Smooth muscle cell (in vitro differentiated cells): ENCODE measurements at regions not wholly inside any gene's neighbourhood (a gene's known extent, or its start where the extent isn't known, plus 50 kb on each side); places are given as distances from the start of the nearest gene placed in this dataset.

Experiments
- DNase-seq: peaks from one replicate; lab custom pipeline; 2025; ENCODE audit not compliant: unreplicated experiment; lab: John Stamatoyannopoulos, UW
- H2AFZ ChIP-seq: fragments of 200-600 bp; sonication (generic); 2 replicates; pipeline ENCODE4 v1.6.0; 2016; ENCODE audit warnings: antibody characterized with exemption, low read depth, mild to moderate bottlenecking
- H3F3A ChIP-seq: fragments of 200-600 bp; sonication (generic); 2 replicates; pipeline ENCODE4 v1.6.0; 2017; ENCODE audit warnings: antibody characterized with exemption, low read depth
- H3K27ac ChIP-seq: fragments of 200-600 bp; sonication (generic); 2 replicates; pipeline ENCODE4 v1.5.1; 2016; ENCODE audit warnings: low read depth, mild to moderate bottlenecking
- H3K27me3 ChIP-seq: fragments of 200-600 bp; sonication (generic); 2 replicates; pipeline ENCODE4 v1.6.1; 2016; ENCODE audit warnings: low read depth, mild to moderate bottlenecking
- H3K36me3 ChIP-seq: fragments of 200-600 bp; sonication (generic); 2 replicates; pipeline ENCODE4 v1.5.1; 2016; ENCODE audit warnings: low read depth
- H3K4me1 ChIP-seq: fragments of 200-600 bp; sonication (generic); 2 replicates; pipeline ENCODE4 v1.5.1; 2016; ENCODE audit warnings: low read depth
- H3K4me2 ChIP-seq: fragments of 200-600 bp; sonication (generic); 2 replicates; pipeline ENCODE4 v1.6.0; 2016; ENCODE audit warnings: mild to moderate bottlenecking
- H3K4me3 ChIP-seq: fragments of 200-600 bp; sonication (generic); 2 replicates; pipeline ENCODE4 v1.5.1; 2016; ENCODE audit warnings: mild to moderate bottlenecking
- H3K79me2 ChIP-seq: fragments of 200-600 bp; sonication (generic); 2 replicates; pipeline ENCODE4 v1.6.0; 2016; ENCODE audit warnings: low read depth, mild to moderate bottlenecking
- H3K9ac ChIP-seq: fragments of 200-600 bp; sonication (generic); 2 replicates; pipeline ENCODE4 v1.6.0; 2016; ENCODE audit warnings: low read depth
- H3K9me3 ChIP-seq: fragments of 200-600 bp; sonication (generic); replicated peaks from 2 replicates; pipeline ENCODE4 v1.5.1; 2016; ENCODE audit warnings: low read depth
- H4K20me1 ChIP-seq: fragments of 200-600 bp; sonication (generic); 2 replicates; pipeline ENCODE4 v1.6.0; 2016; ENCODE audit warnings: low read depth
- WGBS: methylation state at CpG from one replicate; pipeline ENCODE4 v1.1.7; 2016; ENCODE audit warnings: low lambda C conversion rate; 5-methylcytosine and 5-hydroxymethylcytosine counted together
- TF ChIP-seq, protein P1 (sequence below): fragments of 200-600 bp; sonication (generic); IDR thresholded peaks from 2 replicates; pipeline ENCODE4 v1.5.1; 2017; ENCODE audit warnings: borderline replicate concordance, mild to moderate bottlenecking, antibody characterized with exemption; ENCODE audit not compliant: insufficient read depth, poor library complexity, severe bottlenecking

DNA sequence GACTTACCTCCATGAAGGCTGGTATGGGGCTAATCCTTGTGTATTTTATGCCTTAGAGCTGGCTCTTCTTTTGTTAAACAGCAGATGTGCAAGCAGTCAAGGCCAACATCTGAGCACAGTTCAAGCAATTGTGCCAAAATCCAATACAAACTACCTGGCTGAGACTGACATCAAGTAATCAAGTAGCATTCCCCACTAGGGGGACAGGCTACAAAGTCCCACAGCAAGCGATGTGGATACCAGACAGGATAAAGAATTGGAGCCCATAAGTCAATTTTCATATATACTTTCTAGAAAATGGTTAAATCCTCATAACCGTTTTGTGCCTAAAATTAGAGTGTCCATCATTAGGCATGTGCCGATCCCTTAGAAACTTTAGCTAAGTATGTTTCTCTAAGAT is 675.8 kb downstream of the DIAPH3 start:
- DNase-seq: no peak

DNA sequence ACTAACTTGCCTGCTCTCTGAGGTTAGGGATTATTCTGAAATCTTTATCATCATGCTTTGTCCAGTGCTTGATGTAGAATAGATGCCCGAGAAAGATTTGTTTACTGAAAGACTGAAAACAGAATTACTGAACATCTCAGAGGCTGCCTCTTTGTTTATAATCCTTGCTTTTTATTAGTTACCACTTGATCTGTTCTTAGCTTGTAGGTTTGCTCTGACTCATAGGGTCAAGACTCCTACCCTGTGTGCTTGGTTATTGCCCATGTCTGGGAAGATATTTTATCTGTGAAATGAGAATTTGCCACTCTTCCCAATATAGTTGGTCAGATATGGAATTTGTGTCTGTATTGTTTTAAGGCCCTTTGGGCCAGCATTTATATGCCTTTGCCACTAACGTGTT is 675.3 kb downstream of the DIAPH3 start:
- no peaks in the 10 kb centered on the region for H3K79me2 ChIP-seq
- no peak overlapping the region for H3K4me3 ChIP-seq
- 36% methylated on average over 2 of the region's 2 CpGs for WGBS
- no peaks in the 10 kb centered on the region for H3F3A ChIP-seq
- no peak overlapping the region for H2AFZ ChIP-seq
- H3K9ac ChIP-seq: no peak overlapping the region
- TF ChIP-seq, protein P1, sequence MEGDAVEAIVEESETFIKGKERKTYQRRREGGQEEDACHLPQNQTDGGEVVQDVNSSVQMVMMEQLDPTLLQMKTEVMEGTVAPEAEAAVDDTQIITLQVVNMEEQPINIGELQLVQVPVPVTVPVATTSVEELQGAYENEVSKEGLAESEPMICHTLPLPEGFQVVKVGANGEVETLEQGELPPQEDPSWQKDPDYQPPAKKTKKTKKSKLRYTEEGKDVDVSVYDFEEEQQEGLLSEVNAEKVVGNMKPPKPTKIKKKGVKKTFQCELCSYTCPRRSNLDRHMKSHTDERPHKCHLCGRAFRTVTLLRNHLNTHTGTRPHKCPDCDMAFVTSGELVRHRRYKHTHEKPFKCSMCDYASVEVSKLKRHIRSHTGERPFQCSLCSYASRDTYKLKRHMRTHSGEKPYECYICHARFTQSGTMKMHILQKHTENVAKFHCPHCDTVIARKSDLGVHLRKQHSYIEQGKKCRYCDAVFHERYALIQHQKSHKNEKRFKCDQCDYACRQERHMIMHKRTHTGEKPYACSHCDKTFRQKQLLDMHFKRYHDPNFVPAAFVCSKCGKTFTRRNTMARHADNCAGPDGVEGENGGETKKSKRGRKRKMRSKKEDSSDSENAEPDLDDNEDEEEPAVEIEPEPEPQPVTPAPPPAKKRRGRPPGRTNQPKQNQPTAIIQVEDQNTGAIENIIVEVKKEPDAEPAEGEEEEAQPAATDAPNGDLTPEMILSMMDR: no peak
- DNase-seq: no peak
- H4K20me1 ChIP-seq: no peaks in the 10 kb centered on the region
- H3K27ac ChIP-seq: no peak overlapping the region
- H3K9me3 ChIP-seq: no peaks in the 10 kb centered on the region
- H3K27me3 ChIP-seq: no peaks in the 10 kb centered on the region
- peaks cover 6% of the 10 kb centered on the region for H3K4me1 ChIP-seq
- no peak overlapping the region for H3K4me2 ChIP-seq
- no peaks in the 10 kb centered on the region for H3K36me3 ChIP-seq

More for the DNA sequence above, 675.8 kb downstream of the DIAPH3 start:
- Histone ChIP-seq H3K9me3 (no peaks in the 10 kb centered on the region), H3K4me2 (no peak overlapping the region), H3K4me3 (no peak overlapping the region), H3K79me2 (no peaks in the 10 kb centered on the region), H3K27me3 (no peaks in the 10 kb centered on the region), H2AFZ (no peak overlapping the region), H3K4me1 (peaks cover 11% of the 10 kb centered on the region), H3K27ac (no peak overlapping the region), H4K20me1 (no peaks in the 10 kb centered on the region), H3K9ac (no peak overlapping the region), H3F3A (no peaks in the 10 kb centered on the region), H3K36me3 (no peaks in the 10 kb centered on the region)
- 88% methylated on average over 3 of the region's 3 CpGs for WGBS
- TF ChIP-seq, protein P1: no peak

DNA sequence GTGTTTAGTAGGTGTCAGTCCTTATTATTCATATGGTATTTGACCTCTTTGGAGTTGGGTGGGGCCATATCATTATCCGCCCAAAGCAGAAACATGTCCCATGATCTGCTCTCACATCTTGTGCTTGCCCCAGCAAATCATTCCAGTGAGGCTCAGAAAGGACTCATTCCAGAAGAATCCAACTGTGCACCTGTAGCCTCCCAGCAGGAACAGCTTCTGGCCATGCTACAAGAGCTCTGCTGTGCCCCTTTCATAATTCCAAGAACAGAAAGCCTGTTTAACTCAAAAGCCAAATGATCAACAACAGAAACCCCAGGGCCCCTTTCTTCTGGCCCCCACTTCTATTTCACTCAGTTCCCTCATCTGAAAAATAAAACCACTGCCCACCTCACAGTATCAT is 673.1 kb downstream of the DIAPH3 start:
- TF ChIP-seq, protein P1: no peak
- Histone ChIP-seq H2AFZ (no peak overlapping the region), H3K4me1 (no peaks in the 10 kb centered on the region), H3K27ac (no peak overlapping the region), H3K79me2 (no peaks in the 10 kb centered on the region), H3F3A (no peaks in the 10 kb centered on the region), H4K20me1 (no peaks in the 10 kb centered on the region), H3K27me3 (no peaks in the 10 kb centered on the region), H3K9me3 (no peaks in the 10 kb centered on the region), H3K4me3 (no peak overlapping the region), H3K9ac (no peak overlapping the region), H3K36me3 (no peaks in the 10 kb centered on the region), H3K4me2 (no peak overlapping the region)
- DNase-seq: no peak
- WGBS: 100% methylated on average over 1 of the region's 1 CpG

DNA sequence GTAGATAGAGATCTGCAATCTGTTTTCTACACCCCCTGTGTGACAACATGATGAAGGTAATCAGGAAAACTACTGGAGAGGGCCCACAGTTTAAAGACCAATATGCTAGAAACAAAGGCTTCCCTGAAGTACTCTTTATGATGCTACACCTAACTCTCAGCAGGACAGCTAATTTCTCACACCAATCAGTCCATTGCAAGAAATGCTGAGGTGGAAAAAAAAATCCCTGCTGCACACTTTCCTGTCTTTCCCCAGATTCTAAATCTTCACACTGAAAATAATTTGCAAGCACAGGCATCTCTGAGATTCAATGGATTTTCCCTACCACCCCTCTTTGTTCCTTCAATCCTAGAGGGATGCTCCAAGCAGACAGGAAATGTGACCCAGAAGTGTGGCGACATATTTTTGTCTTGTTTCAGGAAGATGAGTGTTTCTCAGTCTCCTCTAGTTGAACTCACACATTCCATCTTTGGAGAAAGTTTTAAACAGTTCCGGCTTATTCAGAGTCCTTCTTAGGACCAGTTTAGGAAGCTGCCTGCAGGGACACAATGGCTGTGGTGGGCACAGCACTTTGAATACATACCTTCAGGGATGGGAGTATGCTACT is 671.6 kb downstream of the DIAPH3 start:
- Histone ChIP-seq H3K36me3 (no peaks in the 10 kb centered on the region), H3K4me1 (no peaks in the 10 kb centered on the region), H3K4me2 (no peak overlapping the region), H2AFZ (no peak overlapping the region), H3K27me3 (no peaks in the 10 kb centered on the region), H3K9me3 (no peaks in the 10 kb centered on the region), H3K9ac (no peak overlapping the region), H3K79me2 (no peaks in the 10 kb centered on the region), H3F3A (no peaks in the 10 kb centered on the region), H4K20me1 (no peaks in the 10 kb centered on the region), H3K4me3 (no peak overlapping the region), H3K27ac (no peak overlapping the region)
- TF ChIP-seq, protein P1: no peak
- no peak for DNase-seq
- 35% methylated on average over 2 of the region's 2 CpGs for WGBS
